H1 (cell line): ENCODE measurements at regions not wholly inside any gene's neighbourhood (a gene's known extent, or its start where the extent isn't known, plus 50 kb on each side); places are given as distances from the start of the nearest gene placed in this dataset.

Source experiments
- EZH2 ChIP-seq: fragments of 200-600 bp; sonication (generic); IDR thresholded peaks from 2 replicates; pipeline ENCODE4 v1.7.1; 2012; ENCODE audit warnings: low read depth, mild to moderate bottlenecking, moderate library complexity, low read length, inconsistent platforms; ENCODE audit not compliant: severe bottlenecking
- JUND ChIP-seq: IDR thresholded peaks from 2 replicates; pipeline ENCODE4 v1.6.1; 2011; ENCODE audit warnings: mild to moderate bottlenecking, improper control_type of control experiment, low read length
- POLR2A ChIP-seq, 2 experiments: IDR thresholded peaks; 1 replicate in 1 of 2; 2 replicates in 1 of 2; pipeline ENCODE4 v1.6.1; 2011; ENCODE audit warnings: low read depth in 2 of 2, low read length in 2 of 2, mild to moderate bottlenecking in 2 of 2; ENCODE audit errors: control extremely low read depth in 1 of 2
- SUZ12 ChIP-seq: fragments of 200-600 bp; sonication (generic); IDR thresholded peaks from 2 replicates; pipeline ENCODE4 v1.6.1; 2012; ENCODE audit warnings: mild to moderate bottlenecking, inconsistent platforms, low read length, moderate library complexity, mixed read lengths

- TF ChIP-seq JUND, result no peak
- no peak for TF ChIP-seq POLR2A (IDR thresholded peaks at IDR 0.05; ENCODE audit: control extremely low read depth in 1 of 2, low read depth in 2 of 2, low read length in 2 of 2)
- TF ChIP-seq SUZ12, result no peak
- no peak for TF ChIP-seq EZH2
Observed at GRCh38 chr14:86574051-86574777, 1044.3 kb downstream of the FLRT2 start.
